ENCODE measurements at regions not wholly inside any gene's neighbourhood (a gene's known extent, or its start where the extent isn't known, plus 50 kb on each side); places are given as distances from the start of the nearest gene placed in this dataset.

DNA sequence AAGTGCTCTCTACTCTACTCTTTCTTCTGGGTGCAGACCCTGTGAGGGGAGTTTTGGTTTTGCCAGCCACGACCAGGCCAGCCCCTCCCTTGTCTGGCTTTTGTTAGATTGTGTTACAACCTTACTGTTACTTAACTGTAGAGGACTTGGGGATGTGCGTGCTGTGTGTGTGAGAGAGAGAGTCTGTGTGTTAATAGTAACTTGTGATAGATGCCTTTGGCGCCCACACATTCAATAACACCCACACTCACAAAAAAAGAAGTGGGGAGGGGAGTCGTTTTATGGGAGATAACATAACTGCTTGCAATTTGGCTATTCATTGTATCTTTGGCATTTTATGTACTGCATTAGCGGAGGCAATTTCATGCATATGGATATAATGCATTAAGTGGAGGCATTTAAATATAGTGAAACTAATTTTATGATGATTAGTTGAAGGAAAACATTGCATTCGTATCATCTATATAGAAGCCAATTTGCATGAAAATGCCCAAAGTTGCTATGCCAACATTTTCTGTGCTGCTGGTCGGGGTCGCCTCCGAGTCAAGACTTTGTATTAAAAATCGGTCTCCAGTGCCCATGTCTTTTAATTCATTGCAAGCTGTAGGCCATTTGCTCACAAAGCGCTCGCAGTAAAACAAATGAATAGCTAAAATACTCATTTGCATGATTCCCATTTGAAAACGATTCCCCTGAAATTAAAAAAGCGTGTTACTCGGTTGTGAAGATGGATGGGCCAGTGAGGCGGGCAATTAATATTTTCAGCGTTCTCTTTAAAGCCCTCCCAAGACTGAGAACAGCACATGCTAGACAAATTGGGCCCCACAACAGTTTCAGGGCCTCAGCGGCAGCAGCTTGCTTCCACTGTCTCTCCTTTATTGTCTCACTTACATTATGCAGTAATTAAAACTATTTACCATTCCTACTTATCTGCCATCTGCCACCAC lies 158.5 kb upstream of the SMAD3 start:
- H3K4me1 ChIP-seq (ENCODE audit: low read depth, poor library complexity, severe bottlenecking): no peaks in the 10 kb centered on the region
- H3K27ac ChIP-seq: no peak overlapping the region
- no peaks in the 10 kb centered on the region for H4K20me1 ChIP-seq (ENCODE audit: insufficient read depth)
- H3K9ac ChIP-seq: no peak overlapping the region
- no peaks in the 10 kb centered on the region for H3K36me3 ChIP-seq (ENCODE audit: insufficient read depth)
- H3K27me3 ChIP-seq (ENCODE audit: insufficient read depth, low read depth): no peaks in the 10 kb centered on the region
- TF ChIP-seq, protein P1, sequence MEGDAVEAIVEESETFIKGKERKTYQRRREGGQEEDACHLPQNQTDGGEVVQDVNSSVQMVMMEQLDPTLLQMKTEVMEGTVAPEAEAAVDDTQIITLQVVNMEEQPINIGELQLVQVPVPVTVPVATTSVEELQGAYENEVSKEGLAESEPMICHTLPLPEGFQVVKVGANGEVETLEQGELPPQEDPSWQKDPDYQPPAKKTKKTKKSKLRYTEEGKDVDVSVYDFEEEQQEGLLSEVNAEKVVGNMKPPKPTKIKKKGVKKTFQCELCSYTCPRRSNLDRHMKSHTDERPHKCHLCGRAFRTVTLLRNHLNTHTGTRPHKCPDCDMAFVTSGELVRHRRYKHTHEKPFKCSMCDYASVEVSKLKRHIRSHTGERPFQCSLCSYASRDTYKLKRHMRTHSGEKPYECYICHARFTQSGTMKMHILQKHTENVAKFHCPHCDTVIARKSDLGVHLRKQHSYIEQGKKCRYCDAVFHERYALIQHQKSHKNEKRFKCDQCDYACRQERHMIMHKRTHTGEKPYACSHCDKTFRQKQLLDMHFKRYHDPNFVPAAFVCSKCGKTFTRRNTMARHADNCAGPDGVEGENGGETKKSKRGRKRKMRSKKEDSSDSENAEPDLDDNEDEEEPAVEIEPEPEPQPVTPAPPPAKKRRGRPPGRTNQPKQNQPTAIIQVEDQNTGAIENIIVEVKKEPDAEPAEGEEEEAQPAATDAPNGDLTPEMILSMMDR (conservative IDR thresholded peaks at IDR 0.05; ENCODE audit: low read depth, low read length): no peak
- H3K79me2 ChIP-seq (ENCODE audit: insufficient read depth, low read depth): no peaks in the 10 kb centered on the region
- no peak overlapping the region for H3K4me2 ChIP-seq
- H3K4me3 ChIP-seq (IDR thresholded peaks at IDR 0.05; ENCODE audit: insufficient read depth, low read depth, low read length): no peak overlapping the region
- H2AFZ ChIP-seq (ENCODE audit: low read depth): no peak overlapping the region

DNA sequence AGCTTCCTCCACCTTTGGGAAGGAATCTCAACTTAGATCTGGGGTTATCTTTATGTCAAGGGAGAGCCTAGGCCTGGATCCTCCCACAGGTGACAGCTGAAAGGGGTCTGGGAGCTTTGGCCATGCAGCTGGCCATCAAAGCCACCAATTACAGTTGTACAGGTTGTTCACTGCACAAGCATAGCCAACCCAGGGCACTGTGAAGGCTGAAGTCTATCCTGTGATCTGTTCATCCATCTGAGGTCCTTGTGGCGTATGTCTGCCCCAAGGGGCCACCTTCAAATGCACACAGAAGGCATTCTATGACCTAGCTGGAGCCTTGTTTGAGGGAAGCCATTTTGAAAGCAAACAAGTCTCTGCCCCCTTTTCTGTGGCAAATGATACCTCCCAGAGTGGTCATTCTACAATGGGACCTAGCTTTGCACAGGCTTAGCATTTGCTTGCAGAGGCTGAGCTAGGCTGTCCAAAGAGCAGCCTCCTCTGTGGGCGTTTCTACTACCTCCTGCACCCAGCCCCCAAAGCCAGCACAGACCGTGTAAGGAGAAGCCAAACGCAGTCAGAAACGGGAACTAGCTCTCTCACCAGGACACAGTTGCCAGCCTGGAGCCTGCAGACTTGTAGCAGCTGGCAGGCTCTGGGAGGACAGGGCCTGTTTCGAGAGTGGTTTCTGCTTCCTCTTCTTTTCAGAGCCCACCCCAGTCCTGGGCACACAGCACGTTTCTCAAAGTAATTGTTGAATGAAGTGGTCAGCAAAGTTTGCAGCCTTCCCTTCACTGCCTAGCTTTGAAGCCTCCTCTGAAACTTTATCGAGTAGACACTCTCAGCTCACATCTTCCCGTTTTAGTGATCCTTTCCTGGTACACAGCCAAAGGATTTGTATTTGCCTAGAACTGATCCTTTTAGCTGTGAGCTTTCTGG lies 157.3 kb upstream of the SMAD3 start:
- Histone ChIP-seq H2AFZ (ENCODE audit: low read depth) (no peak overlapping the region), H4K20me1 (ENCODE audit: insufficient read depth) (no peaks in the 10 kb centered on the region), H3K4me2 (no peak overlapping the region), H3K4me1 (ENCODE audit: low read depth, poor library complexity, severe bottlenecking) (no peaks in the 10 kb centered on the region), H3K4me3 (IDR thresholded peaks at IDR 0.05; ENCODE audit: insufficient read depth, low read depth, low read length) (no peak overlapping the region), H3K79me2 (ENCODE audit: insufficient read depth, low read depth) (no peaks in the 10 kb centered on the region), H3K27me3 (ENCODE audit: insufficient read depth, low read depth) (no peaks in the 10 kb centered on the region), H3K27ac (no peak overlapping the region), H3K9ac (no peak overlapping the region), H3K36me3 (ENCODE audit: insufficient read depth) (no peaks in the 10 kb centered on the region)
- TF ChIP-seq, protein P1 (conservative IDR thresholded peaks at IDR 0.05; ENCODE audit: low read depth, low read length): no peak

DNA sequence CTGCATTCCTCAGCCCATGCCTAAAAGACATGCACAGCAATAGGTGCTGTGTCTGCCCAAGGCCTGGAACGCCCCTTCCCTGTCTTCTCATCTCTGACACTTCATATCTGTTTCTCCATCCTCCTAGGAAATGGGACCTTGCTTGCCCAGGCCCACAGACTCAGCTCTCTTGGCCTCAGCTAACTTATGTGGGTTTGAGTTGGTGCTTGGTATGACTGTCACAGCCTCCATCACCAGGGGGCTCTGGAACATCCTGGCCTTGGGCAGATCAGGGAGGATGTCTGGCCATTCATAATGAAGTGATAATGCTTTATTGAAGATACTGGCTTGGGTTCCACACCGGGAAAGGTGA lies 156.7 kb upstream of the SMAD3 start:
- TF ChIP-seq, protein P1 (conservative IDR thresholded peaks at IDR 0.05; ENCODE audit: low read depth, low read length): no peak
- H3K4me2 ChIP-seq: no peak overlapping the region
- no peak overlapping the region for H3K9ac ChIP-seq
- no peaks in the 10 kb centered on the region for H3K79me2 ChIP-seq (ENCODE audit: insufficient read depth, low read depth)
- H3K4me1 ChIP-seq (ENCODE audit: low read depth, poor library complexity, severe bottlenecking): no peaks in the 10 kb centered on the region
- no peak overlapping the region for H3K4me3 ChIP-seq (IDR thresholded peaks at IDR 0.05; ENCODE audit: insufficient read depth, low read depth, low read length)
- no peak overlapping the region for H2AFZ ChIP-seq (ENCODE audit: low read depth)
- no peaks in the 10 kb centered on the region for H3K36me3 ChIP-seq (ENCODE audit: insufficient read depth)
- no peaks in the 10 kb centered on the region for H3K27me3 ChIP-seq (ENCODE audit: insufficient read depth, low read depth)
- no peaks in the 10 kb centered on the region for H4K20me1 ChIP-seq (ENCODE audit: insufficient read depth)
- H3K27ac ChIP-seq: no peak overlapping the region

DNA sequence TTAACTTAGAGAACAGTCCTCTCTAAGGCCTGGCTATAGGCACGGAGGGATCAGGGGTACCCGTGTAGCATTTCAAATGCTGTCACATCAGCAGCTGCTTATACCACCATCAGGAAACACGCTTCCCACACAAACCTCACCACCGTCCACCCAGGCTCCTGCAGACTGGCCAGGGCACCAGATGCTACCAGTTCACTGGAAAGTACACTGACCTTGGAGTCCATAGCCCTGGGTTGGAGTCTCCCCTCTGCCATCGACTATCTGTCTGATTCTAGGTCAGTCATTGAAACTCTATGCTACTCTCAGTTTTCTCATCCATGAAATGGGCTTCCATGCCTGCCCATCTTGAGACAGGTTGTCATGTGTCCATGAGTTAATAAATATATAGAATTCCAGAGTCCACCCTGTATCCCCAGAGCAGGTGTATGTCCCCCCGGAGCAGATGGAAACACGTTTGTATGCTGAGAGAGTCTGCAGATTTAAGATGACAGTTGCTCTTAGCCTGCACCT lies 156.0 kb upstream of the SMAD3 start:
- TF ChIP-seq, protein P1 (conservative IDR thresholded peaks at IDR 0.05; ENCODE audit: low read depth, low read length): no peak
- Histone ChIP-seq H2AFZ (ENCODE audit: low read depth) (no peak overlapping the region), H3K4me2 (no peak overlapping the region), H4K20me1 (ENCODE audit: insufficient read depth) (no peaks in the 10 kb centered on the region), H3K4me3 (IDR thresholded peaks at IDR 0.05; ENCODE audit: insufficient read depth, low read depth, low read length) (no peak overlapping the region), H3K27me3 (ENCODE audit: insufficient read depth, low read depth) (no peaks in the 10 kb centered on the region), H3K4me1 (ENCODE audit: low read depth, poor library complexity, severe bottlenecking) (no peaks in the 10 kb centered on the region), H3K79me2 (ENCODE audit: insufficient read depth, low read depth) (no peaks in the 10 kb centered on the region), H3K36me3 (ENCODE audit: insufficient read depth) (no peaks in the 10 kb centered on the region), H3K9ac (no peak overlapping the region), H3K27ac (no peak overlapping the region)
